ENCODE measurements at regions not wholly inside any gene's neighbourhood (a gene's known extent, or its start where the extent isn't known, plus 50 kb on each side); places are given as distances from the start of the nearest gene placed in this dataset.
"Not testable (repeated sequence)": the region's sequence is repeated elsewhere in the genome, so short reads cannot be mapped to it uniquely, and the experiment has no call there.

DNA sequence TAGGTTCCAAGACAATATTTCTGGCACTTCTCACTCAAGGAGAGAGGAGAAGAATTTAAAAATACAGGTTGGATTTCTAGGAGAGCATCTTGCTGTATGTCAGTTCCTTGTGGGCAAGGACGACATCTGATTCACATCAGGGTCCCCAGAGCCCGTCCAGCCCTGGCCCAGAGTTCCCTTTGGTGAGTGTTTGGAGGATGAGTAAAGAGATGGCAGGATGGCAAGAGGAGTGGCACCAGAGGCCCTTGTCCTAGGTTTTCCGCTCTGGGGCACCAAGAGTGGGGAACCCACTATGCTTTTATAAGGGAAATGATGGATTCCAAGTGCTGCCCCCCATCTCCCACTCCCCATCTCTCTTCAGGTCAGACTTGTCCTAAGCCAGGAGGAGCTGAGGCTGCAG lies 181.8 kb downstream of the TBC1D2B start:
- H3K27ac ChIP-seq = no peak overlapping the region
- H3K4me1 ChIP-seq = peaks cover 0 to 9% (median 0%) of the 10 kb centered on the region in 6 donors
- intact Hi-C loops (cut with DNase I; ENCODE audit: low total_unique reads) = no loop called here
- 66 to 90% (median 82%) methylated on average over 3 of the region's 3 CpGs for WGBS, 5 donors
- no peaks in the 10 kb centered on the region for H3K36me3 ChIP-seq
- peaks cover 0 to 6% (median 0%) of the 10 kb centered on the region in 7 donors for H3K27me3 ChIP-seq (replicated peaks in 1 of 7)
- DNase-seq = no peak
- no peak overlapping the region for H3K4me3 ChIP-seq
- no peaks in the 10 kb centered on the region for H3K9me3 ChIP-seq
- TF ChIP-seq POLR2AphosphoS5 (IDR thresholded peaks at IDR 0.05) (no peak), POLR2A (IDR thresholded peaks at IDR 0.05) (no peak)
- TF ChIP-seq, protein P1, sequence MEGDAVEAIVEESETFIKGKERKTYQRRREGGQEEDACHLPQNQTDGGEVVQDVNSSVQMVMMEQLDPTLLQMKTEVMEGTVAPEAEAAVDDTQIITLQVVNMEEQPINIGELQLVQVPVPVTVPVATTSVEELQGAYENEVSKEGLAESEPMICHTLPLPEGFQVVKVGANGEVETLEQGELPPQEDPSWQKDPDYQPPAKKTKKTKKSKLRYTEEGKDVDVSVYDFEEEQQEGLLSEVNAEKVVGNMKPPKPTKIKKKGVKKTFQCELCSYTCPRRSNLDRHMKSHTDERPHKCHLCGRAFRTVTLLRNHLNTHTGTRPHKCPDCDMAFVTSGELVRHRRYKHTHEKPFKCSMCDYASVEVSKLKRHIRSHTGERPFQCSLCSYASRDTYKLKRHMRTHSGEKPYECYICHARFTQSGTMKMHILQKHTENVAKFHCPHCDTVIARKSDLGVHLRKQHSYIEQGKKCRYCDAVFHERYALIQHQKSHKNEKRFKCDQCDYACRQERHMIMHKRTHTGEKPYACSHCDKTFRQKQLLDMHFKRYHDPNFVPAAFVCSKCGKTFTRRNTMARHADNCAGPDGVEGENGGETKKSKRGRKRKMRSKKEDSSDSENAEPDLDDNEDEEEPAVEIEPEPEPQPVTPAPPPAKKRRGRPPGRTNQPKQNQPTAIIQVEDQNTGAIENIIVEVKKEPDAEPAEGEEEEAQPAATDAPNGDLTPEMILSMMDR (IDR thresholded peaks at IDR 0.05 in 8 of 11, conservative IDR thresholded peaks at IDR 0.05 in 3 of 11) = no peak

DNA sequence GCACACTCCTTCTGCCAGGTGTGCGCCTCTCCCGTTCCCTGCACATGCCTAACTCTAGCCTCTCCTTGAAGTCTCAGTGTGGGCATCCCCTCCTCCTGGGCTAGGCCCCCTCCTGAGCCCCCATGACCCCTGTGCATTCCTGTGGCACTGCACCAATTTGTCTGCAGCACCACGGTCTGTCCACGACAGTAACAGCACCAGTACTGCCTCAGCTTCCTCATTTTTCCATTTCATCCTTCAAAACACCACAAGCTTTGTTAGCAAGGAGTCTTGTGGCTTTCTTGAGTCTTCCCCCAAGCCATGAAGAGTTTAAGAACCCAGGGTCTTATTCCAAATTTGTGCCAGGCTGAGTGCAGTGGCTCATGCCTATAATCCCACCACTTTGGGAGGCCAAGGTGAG lies 182.4 kb downstream of the TBC1D2B start:
- WGBS, 5 donors = 49 to 62% (median 56%) methylated on average over 4 of the region's 4 CpGs
- H3K9me3 ChIP-seq; H3K27me3 ChIP-seq (replicated peaks in 1 of 7); H3K4me1 ChIP-seq; H3K4me3 ChIP-seq; H3K36me3 ChIP-seq; intact Hi-C loops (cut with DNase I; ENCODE audit: low total_unique reads); H3K27ac ChIP-seq: not testable (repeated sequence)
- peak; percentile 39 for DNase-seq

DNA sequence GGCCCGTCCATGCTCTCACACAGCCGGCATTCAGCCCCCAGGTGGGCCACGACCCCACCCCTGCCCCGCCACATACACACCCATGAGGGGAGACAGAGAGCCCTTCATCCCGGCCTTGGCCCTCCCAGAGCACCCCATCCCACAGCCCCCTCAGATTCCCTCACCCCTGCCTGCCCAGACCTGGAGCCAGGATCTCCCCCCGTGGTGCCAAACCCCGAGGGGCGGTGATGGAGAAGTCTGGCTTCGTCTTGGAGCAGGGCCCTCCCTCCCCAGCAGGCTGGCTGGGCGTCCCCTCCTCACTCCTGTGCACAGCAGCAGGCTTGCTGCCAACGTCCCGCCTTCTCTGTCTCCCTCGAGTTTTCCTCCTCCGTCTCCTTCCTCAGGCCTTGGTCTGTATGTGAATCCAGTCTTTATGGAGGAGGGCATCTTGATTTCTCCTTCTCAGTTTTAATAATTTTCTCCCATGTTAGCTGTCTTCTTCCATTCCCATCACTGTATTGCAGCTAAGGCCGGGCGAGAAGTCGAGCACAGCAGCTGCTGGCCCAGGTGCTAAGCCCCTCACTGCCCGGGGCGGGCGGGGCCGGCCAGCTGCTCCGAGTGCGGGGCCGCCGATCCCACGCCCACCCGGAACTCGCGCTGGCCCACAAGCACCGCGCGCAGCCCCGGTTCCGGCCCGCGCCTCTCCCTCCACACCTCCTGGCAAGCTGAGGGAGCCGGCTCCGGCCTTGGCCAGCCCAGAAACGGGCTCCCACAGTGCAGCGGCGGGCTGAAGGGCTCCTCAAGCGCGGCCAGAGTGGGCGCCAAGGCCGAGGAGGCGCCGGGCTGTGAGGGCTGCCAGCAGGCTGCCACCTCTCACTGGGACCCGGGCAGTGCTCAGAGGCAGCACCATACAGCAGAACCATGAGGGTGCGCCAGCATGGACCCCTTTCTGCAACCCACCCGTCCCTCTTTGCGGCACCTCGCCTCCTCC lies 183.6 kb downstream of the TBC1D2B start:
- H3K4me3 ChIP-seq; H3K27ac ChIP-seq; H3K27me3 ChIP-seq (replicated peaks in 1 of 7); intact Hi-C loops (cut with DNase I; ENCODE audit: low total_unique reads); H3K36me3 ChIP-seq; H3K9me3 ChIP-seq; H3K4me1 ChIP-seq: not testable (repeated sequence)
- WGBS, 5 donors = 68 to 87% (median 78%) methylated on average over 33 to 50 of the region's 52 CpGs
- DNase-seq = peak; percentile 62

DNA sequence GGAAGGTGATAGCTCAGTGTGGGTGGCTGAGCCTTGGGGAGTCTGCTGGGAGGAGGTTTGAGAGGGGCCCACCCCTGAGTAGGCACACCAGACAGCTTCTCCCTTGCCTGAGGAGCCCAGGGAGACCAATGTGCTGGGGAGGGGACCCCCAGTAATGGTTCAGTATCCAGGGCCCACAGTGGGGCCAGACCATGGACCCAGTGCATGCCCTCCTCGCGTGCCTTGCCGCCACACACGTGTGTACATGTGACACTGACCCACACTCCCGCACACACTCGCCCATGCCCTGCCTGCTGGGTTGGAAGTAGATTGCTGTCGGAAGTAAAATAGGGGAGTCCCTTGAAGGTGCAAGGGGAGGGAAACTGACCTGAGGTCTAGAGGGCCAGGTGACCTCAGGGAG lies 184.3 kb downstream of the TBC1D2B start:
- intact Hi-C loops (cut with DNase I; ENCODE audit: low total_unique reads); H3K9me3 ChIP-seq; H3K4me1 ChIP-seq; H3K36me3 ChIP-seq; H3K27ac ChIP-seq; H3K27me3 ChIP-seq (replicated peaks in 1 of 7); H3K4me3 ChIP-seq: not testable (repeated sequence)
- WGBS, 5 donors = 94 to 98% (median 96%) methylated on average over 7 of the region's 7 CpGs; no CpG with 5 or more reads in 1 of the 5 donors
- peak; percentile 32 for DNase-seq

DNA sequence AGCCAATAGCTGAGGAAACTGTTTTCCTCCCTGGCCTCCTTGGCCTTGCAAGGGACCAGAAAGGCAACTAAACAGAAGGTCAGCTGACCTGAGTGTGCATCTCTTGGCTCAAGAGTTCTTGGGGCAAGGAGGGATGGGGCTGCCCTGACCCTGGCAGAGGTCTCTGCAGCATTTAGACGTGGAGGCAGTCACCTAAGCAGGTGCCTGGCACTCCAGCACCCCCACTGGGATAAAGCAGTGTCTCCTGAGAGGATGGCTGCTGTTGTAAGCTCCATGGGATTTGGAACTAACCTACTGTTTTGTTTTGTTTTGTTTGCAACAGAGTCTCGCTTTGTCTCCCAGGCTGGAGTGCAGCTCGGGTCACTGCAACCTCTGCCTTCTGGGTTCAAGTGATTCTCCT lies 185.2 kb downstream of the TBC1D2B start:
- Histone ChIP-seq H3K4me3 (no peak overlapping the region), H3K27ac (no peak overlapping the region), H3K36me3 (no peaks in the 10 kb centered on the region), H3K27me3 (replicated peaks in 1 of 7) (peaks cover 0 to 6% (median 0%) of the 10 kb centered on the region in 7 donors), H3K4me1 (peaks cover 0 to 9% (median 0%) of the 10 kb centered on the region in 6 donors), H3K9me3 (no peaks in the 10 kb centered on the region)
- WGBS, 5 donors = 48 to 84% (median 71%) methylated on average over 3 of the region's 3 CpGs
- intact Hi-C loops (cut with DNase I; ENCODE audit: low total_unique reads) = no loop called here
- TF ChIP-seq, protein P1 (IDR thresholded peaks at IDR 0.05 in 8 of 11, conservative IDR thresholded peaks at IDR 0.05 in 3 of 11) = no peak
- TF ChIP-seq POLR2AphosphoS5 (IDR thresholded peaks at IDR 0.05) = no peak
- no peak for TF ChIP-seq POLR2A (IDR thresholded peaks at IDR 0.05)
- peak; percentile 30 for DNase-seq

DNA sequence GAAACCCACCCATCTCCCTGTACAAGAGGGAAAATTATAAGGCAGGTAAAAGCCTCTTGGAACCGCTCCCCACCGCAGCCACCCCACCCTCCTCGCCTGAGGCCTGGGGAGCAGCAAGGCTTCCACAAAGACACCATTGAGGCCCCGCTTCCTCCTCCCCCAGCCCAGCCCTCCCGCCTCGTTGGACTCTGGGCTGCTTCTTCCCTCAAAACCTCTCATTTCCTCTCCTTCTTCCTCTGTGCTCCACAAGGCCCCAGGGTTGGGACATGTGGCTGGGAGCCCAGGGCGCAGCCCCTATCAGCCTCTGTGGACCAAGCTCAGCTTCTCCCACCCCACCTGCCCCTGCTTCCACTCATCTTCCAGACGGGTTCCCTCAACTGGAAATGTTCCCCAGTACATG lies 185.6 kb downstream of the TBC1D2B start:
- H3K4me3 ChIP-seq; H3K27me3 ChIP-seq (replicated peaks in 1 of 7); H3K9me3 ChIP-seq; H3K27ac ChIP-seq; H3K36me3 ChIP-seq; H3K4me1 ChIP-seq; intact Hi-C loops (cut with DNase I; ENCODE audit: low total_unique reads): not testable (repeated sequence)
- peak; percentile 56 for DNase-seq
- 27 to 52% (median 44%) methylated on average over 7 to 8 of the region's 8 CpGs for WGBS, 5 donors

DNA sequence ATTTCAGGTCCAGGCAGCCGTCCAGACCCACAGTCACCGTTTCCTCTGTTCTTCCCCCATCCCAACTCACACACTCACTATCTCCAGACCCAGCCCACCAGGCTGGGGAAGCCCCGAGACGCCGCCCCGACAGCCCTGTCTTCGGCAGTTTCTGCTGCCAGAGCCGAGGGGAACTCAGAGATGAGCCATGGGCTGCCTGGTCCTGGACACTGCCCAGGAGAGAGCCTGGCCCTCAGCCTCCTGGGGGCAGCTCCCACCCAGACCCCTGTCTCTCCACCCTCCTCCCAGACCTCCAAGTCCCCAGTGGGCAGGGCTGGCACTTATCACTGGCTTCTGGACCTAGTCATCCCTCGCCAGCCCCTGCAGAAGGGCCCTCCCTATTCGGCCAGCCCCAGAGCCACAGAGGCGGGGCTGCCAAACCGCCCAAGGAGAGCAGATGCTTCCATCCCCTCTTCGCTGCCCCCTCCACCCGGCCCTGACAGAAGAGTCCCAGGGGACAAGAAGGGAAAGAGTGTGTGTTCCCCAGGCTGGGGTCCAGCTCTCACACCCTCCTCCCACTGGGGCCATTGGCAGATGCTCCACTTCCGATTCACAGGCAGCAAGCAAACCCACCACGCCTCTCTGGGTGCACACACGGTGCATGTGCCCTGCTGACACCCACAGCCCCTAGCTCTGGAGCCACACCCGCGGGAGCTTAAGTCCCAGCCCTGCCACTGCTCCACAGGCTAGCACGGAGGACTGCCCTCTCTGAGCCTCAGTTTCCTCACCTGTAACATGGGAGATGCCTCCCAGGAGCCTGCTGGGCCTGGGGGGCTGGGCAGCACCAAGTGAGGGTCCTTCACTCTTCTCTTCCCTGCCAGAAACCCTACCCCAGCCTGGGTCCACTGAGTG lies 186.4 kb downstream of the TBC1D2B start:
- not testable (repeated sequence) for H3K27ac ChIP-seq
- WGBS, 5 donors = 3 to 31% (median 25%) methylated on average over 5 to 18 of the region's 20 CpGs
- peak; percentile 70 for DNase-seq

More for the DNA sequence above, 186.4 kb downstream of the TBC1D2B start:
- H3K4me3 ChIP-seq; H3K27me3 ChIP-seq (replicated peaks in 1 of 7); H3K9me3 ChIP-seq; intact Hi-C loops (cut with DNase I; ENCODE audit: low total_unique reads); H3K4me1 ChIP-seq; H3K36me3 ChIP-seq: not testable (repeated sequence)
